Neuronal stem cell (in vitro differentiated cells): ENCODE measurements at regions not wholly inside any gene's neighbourhood (a gene's known extent, or its start where the extent isn't known, plus 50 kb on each side); places are given as distances from the start of the nearest gene placed in this dataset.
A peak's percentile ranks its signal among the peaks of the same experiment; 100 is the strongest.

ENCODE experiments used
- DNase-seq: peaks from one replicate; pipeline ENCODE4 v3.0.0-alpha.2; 2013; ENCODE audit warnings: low spot score
- H2AFZ ChIP-seq: one replicate; pipeline ENCODE4 v1.6.1; 2013; ENCODE audit warnings: mild to moderate bottlenecking, low read length, inconsistent platforms
- H2AK5ac ChIP-seq: 2 replicates; pipeline ENCODE4 v1.6.1; 2013; ENCODE audit warnings: low read depth, mild to moderate bottlenecking, inconsistent platforms, low read length, moderate library complexity, mixed read lengths
- H2BK120ac ChIP-seq: 2 replicates; pipeline ENCODE4 v1.6.1; 2013; ENCODE audit warnings: low read depth, mild to moderate bottlenecking, inconsistent platforms, low read length, moderate library complexity, mixed read lengths
- H2BK12ac ChIP-seq: one replicate; pipeline ENCODE4 v1.6.1; 2013; ENCODE audit warnings: low read length, inconsistent platforms
- H2BK15ac ChIP-seq: 2 replicates; pipeline ENCODE4 v1.6.1; 2013; ENCODE audit warnings: mild to moderate bottlenecking, low read length, inconsistent platforms, mixed read lengths
- H2BK5ac ChIP-seq: one replicate; pipeline ENCODE4 v1.6.1; 2013; ENCODE audit warnings: inconsistent platforms, mild to moderate bottlenecking, low read length, moderate library complexity
- H3K14ac ChIP-seq: one replicate; pipeline ENCODE4 v1.6.1; 2013; ENCODE audit warnings: low read length, inconsistent platforms
- H3K18ac ChIP-seq: 2 replicates; pipeline ENCODE4 v1.6.1; 2013; ENCODE audit warnings: low read length, inconsistent platforms
- H3K23ac ChIP-seq: 2 replicates; pipeline ENCODE4 v1.6.1; 2013; ENCODE audit warnings: low read depth, mild to moderate bottlenecking, mixed read lengths, low read length, inconsistent platforms; ENCODE audit not compliant: poor library complexity
- H3K27ac ChIP-seq: replicated peaks from 3 replicates; pipeline ENCODE4 v1.5.1; 2013; ENCODE audit warnings: low read length, inconsistent platforms
- H3K27me3 ChIP-seq, 3 experiments: 2 replicates each; pipeline ENCODE4 v1.6.1; 2013; ENCODE audit warnings: low read length in 3 of 3, mild to moderate bottlenecking in 2 of 3, inconsistent platforms in 1 of 3, low read depth in 1 of 3, mixed read lengths in 1 of 3, moderate library complexity in 1 of 3; ENCODE audit not compliant: control insufficient read depth in 3 of 3, insufficient read depth in 3 of 3
- H3K36me3 ChIP-seq, 2 donors: replicated peaks in 1 of 2; 2 replicates each; pipeline ENCODE4 v1.6.1; 2013; ENCODE audit warnings: low read length in 2 of 2; ENCODE audit not compliant: control insufficient read depth in 2 of 2, insufficient read depth in 2 of 2
- H3K4ac ChIP-seq: 2 replicates; pipeline ENCODE4 v1.6.1; 2013; ENCODE audit warnings: inconsistent platforms, mild to moderate bottlenecking, low read length, moderate library complexity
- H3K4me1 ChIP-seq, 2 donors: 1 replicate in 1 of 2; 2 replicates in 1 of 2; pipeline ENCODE4 v1.6.1; 2013; ENCODE audit warnings: low read length in 2 of 2, low read depth in 1 of 2; ENCODE audit not compliant: control insufficient read depth in 2 of 2, insufficient read depth in 1 of 2
- H3K4me2 ChIP-seq: one replicate; pipeline ENCODE4 v1.6.1; 2013; ENCODE audit warnings: mild to moderate bottlenecking, low read length, inconsistent platforms; ENCODE audit not compliant: insufficient read depth, poor library complexity, severe bottlenecking
- H3K4me3 ChIP-seq, 2 donors: 2 replicates each; pipeline ENCODE4 v1.5.1; 2013; ENCODE audit warnings: low read length in 2 of 2, mild to moderate bottlenecking in 2 of 2, inconsistent platforms in 1 of 2, moderate library complexity in 1 of 2
- H3K79me1 ChIP-seq: one replicate; pipeline ENCODE4 v1.6.1; 2013; ENCODE audit warnings: low read depth, mild to moderate bottlenecking, inconsistent platforms, low read length, moderate library complexity
- H3K9ac ChIP-seq: one replicate; pipeline ENCODE4 v1.6.1; 2013; ENCODE audit warnings: mild to moderate bottlenecking, low read depth, low read length, inconsistent platforms; ENCODE audit not compliant: poor library complexity
- H3K9me3 ChIP-seq, 2 donors: replicated peaks in 1 of 2; 2 replicates each; pipeline versions ENCODE3 to v1.6.1; 2013; ENCODE audit warnings: low read length in 2 of 2, mild to moderate bottlenecking in 2 of 2, inconsistent platforms in 1 of 2, low read depth in 1 of 2, mixed read lengths in 1 of 2, moderate library complexity in 1 of 2; ENCODE audit not compliant: control insufficient read depth in 2 of 2, insufficient read depth in 1 of 2
- H4K8ac ChIP-seq: one replicate; pipeline ENCODE4 v1.6.1; 2013; ENCODE audit warnings: low read depth, mild to moderate bottlenecking, inconsistent platforms, low read length, moderate library complexity
- H4K91ac ChIP-seq: one replicate; pipeline ENCODE4 v1.6.1; 2013; ENCODE audit warnings: low read length, low read depth, mild to moderate bottlenecking, inconsistent platforms; ENCODE audit not compliant: poor library complexity
- WGBS, 2 donors: extraction: QIAGEN DNeasy Blood & Tissue Kit; methylation state at CpG; one replicate each; pipeline ENCODE4 v1.1.7; 2013; ENCODE audit warnings: missing lambda C conversion rate in 2 of 2, mixed read lengths in 1 of 2; ENCODE audit not compliant: insufficient read length in 2 of 2, insufficient replicate concordance in 1 of 2; ENCODE audit errors: extremely low coverage in 2 of 2; 5-methylcytosine and 5-hydroxymethylcytosine counted together

DNA sequence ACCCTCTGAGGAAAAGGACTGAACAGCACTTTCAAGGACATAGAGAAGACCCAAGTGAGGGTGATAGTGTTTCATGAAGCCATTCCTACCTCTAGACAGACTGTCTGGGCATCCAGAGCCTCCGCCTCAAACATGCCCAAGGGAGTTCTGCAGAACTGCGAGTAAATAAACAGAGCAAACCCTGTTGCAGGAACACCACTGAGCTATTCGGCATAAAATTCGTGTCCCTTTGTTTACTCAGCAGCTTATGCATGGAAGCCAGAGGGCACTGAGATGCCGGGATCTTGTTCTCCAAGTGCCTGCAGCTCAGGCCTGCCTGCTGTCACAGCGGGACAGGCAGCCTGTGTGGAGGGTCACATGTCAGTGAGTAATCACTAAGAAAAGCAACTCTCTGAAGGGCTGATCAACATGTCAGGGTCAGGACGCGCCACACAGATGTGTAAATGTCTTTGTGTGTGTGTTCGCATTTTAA lies 164.9 kb upstream of the HEY2 start:
- Histone ChIP-seq H4K91ac (no peak overlapping the region), H2BK12ac (no peak overlapping the region), H3K79me1 (no peaks in the 10 kb centered on the region), H3K27ac (no peak overlapping the region), H3K14ac (no peak overlapping the region), H3K4ac (no peak overlapping the region), H3K18ac (no peak overlapping the region), H2AK5ac (no peak overlapping the region), H2AFZ (peak overlapping the region; percentile 39), H3K9ac (no peak overlapping the region), H3K9me3 (no peaks in the 10 kb centered on the region), H3K4me3 (no peak overlapping the region), H3K27me3 (peaks cover 0 to 16% (median 0%) of the 10 kb centered on the region in 3 experiments), H2BK120ac (no peak overlapping the region), H3K23ac (no peak overlapping the region), H3K4me1 (peaks cover 0 to 4% of the 10 kb centered on the region in 2 donors), H2BK5ac (no peak overlapping the region), H3K36me3 (no peaks in the 10 kb centered on the region), H4K8ac (no peak overlapping the region), H2BK15ac (no peak overlapping the region), H3K4me2 (no peak overlapping the region)
- peak; percentile 39 for DNase-seq
- WGBS, 2 donors, result no CpG with 5 or more reads among the region's 9 CpGs

- Histone ChIP-seq H3K79me1 (no peaks in the 10 kb centered on the region), H3K27ac (no peak overlapping the region), H3K4me1 (peaks cover 0 to 4% of the 10 kb centered on the region in 2 donors), H2BK12ac (no peak overlapping the region), H3K14ac (no peak overlapping the region), H2AFZ (no peak overlapping the region), H2BK120ac (no peak overlapping the region), H3K27me3 (peaks cover 0 to 16% (median 0%) of the 10 kb centered on the region in 3 experiments), H2BK15ac (no peak overlapping the region), H3K9me3 (no peaks in the 10 kb centered on the region), H2BK5ac (no peak overlapping the region), H3K18ac (no peak overlapping the region), H3K4me2 (no peak overlapping the region), H3K4ac (no peak overlapping the region), H3K4me3 (no peak overlapping the region), H3K36me3 (no peaks in the 10 kb centered on the region), H4K8ac (no peak overlapping the region), H2AK5ac (no peak overlapping the region), H3K23ac (no peak overlapping the region), H4K91ac (no peak overlapping the region), H3K9ac (no peak overlapping the region)
- no CpG with 5 or more reads among the region's 4 CpGs for WGBS, 2 donors
- DNase-seq, result no peak
Measured at GRCh38 chr6:125585470-125585869, 164.0 kb upstream of the HEY2 start.

- H3K4me1 ChIP-seq, result peaks cover 0 to 4% of the 10 kb centered on the region in 2 donors
- no peaks in the 10 kb centered on the region for H3K36me3 ChIP-seq
- H2AK5ac ChIP-seq, result no peak overlapping the region
- no peak overlapping the region for H3K23ac ChIP-seq
- H2BK120ac ChIP-seq, result no peak overlapping the region
- H3K9ac ChIP-seq, result no peak overlapping the region
- peaks cover 0 to 16% (median 0%) of the 10 kb centered on the region in 3 experiments for H3K27me3 ChIP-seq
- no peaks in the 10 kb centered on the region for H3K79me1 ChIP-seq
- no peaks in the 10 kb centered on the region for H3K9me3 ChIP-seq
- DNase-seq, result no peak
- H2BK5ac ChIP-seq, result no peak overlapping the region
- no peak overlapping the region for H3K4me2 ChIP-seq
- H3K4ac ChIP-seq, result no peak overlapping the region
- H4K91ac ChIP-seq, result no peak overlapping the region
- no CpG with 5 or more reads among the region's 3 CpGs for WGBS, 2 donors
- no peak overlapping the region for H4K8ac ChIP-seq
- no peak overlapping the region for H3K4me3 ChIP-seq
- H3K14ac ChIP-seq, result no peak overlapping the region
- H2BK15ac ChIP-seq, result no peak overlapping the region
- no peak overlapping the region for H3K27ac ChIP-seq
- H2BK12ac ChIP-seq, result no peak overlapping the region
- no peak overlapping the region for H2AFZ ChIP-seq
- no peak overlapping the region for H3K18ac ChIP-seq
Measured at GRCh38 chr6:125586074-125586473, 163.4 kb upstream of the HEY2 start.

DNA sequence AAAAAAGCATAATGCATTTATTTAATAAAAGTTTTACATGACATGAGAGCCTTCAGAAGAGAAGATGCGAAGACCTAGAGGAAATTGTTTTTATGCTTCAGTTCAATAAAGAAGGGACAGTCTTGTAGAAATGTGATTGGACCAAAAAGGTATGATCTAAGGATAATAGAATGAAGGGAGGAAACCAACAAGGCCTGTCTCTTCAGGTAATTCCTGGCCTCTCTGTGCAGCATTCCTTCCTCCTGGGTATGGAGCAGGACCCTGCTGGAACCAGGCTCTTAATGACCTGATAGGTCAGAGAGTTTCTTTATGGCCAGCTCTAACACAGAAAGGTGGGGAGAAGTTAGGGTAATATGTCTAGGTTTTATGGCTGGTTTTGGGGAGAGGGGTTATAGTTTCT lies 162.8 kb upstream of the HEY2 start:
- no peak overlapping the region for H3K18ac ChIP-seq
- H3K4me1 ChIP-seq, result peaks cover 0 to 4% of the 10 kb centered on the region in 2 donors
- no peak overlapping the region for H2AFZ ChIP-seq
- H3K9ac ChIP-seq, result no peak overlapping the region
- no peak overlapping the region for H2BK15ac ChIP-seq
- no CpG with 5 or more reads among the region's 1 CpG for WGBS, 2 donors
- H3K27ac ChIP-seq, result no peak overlapping the region
- H3K23ac ChIP-seq, result no peak overlapping the region
- H3K4ac ChIP-seq, result no peak overlapping the region
- no peaks in the 10 kb centered on the region for H3K9me3 ChIP-seq
- H3K4me3 ChIP-seq, result no peak overlapping the region
- no peak overlapping the region for H2BK12ac ChIP-seq
- H4K8ac ChIP-seq, result no peak overlapping the region
- H3K14ac ChIP-seq, result no peak overlapping the region
- H2BK5ac ChIP-seq, result no peak overlapping the region
- H3K4me2 ChIP-seq, result no peak overlapping the region
- H2BK120ac ChIP-seq, result no peak overlapping the region
- H3K27me3 ChIP-seq, result peaks cover 0 to 16% (median 0%) of the 10 kb centered on the region in 3 experiments
- H4K91ac ChIP-seq, result no peak overlapping the region
- H3K36me3 ChIP-seq, result no peaks in the 10 kb centered on the region
- no peak for DNase-seq
- no peaks in the 10 kb centered on the region for H3K79me1 ChIP-seq
- no peak overlapping the region for H2AK5ac ChIP-seq
